GM12801 (cell line): ENCODE measurements at regions not wholly inside any gene's neighbourhood (a gene's known extent, or its start where the extent isn't known, plus 50 kb on each side); places are given as distances from the start of the nearest gene placed in this dataset.

Experiments used
- CTCF ChIP-seq: IDR thresholded peaks from one replicate; pipeline ENCODE4 v1.5.1; 2011; ENCODE audit warnings: control low read depth; ENCODE audit not compliant: insufficient read length; ENCODE audit errors: extremely low read depth

GRCh38 chr14:105850853-105851581 is 324.6 kb downstream of the TMEM121 start:
- no peak for TF ChIP-seq CTCF

- TF ChIP-seq CTCF: no peak
Observed at GRCh38 chr14:105851716-105852377, 325.5 kb downstream of the TMEM121 start.

GRCh38 chr14:105852378-105853088 is 326.1 kb downstream of the TMEM121 start:
- TF ChIP-seq CTCF: no peak

- no peak for TF ChIP-seq CTCF
Observed at GRCh38 chr14:105853089-105853906, 326.9 kb downstream of the TMEM121 start.

GRCh38 chr14:105853907-105854599 is 327.7 kb downstream of the TMEM121 start:
- no peak for TF ChIP-seq CTCF

- no peak for TF ChIP-seq CTCF
Observed at GRCh38 chr14:105854600-105855245, 328.3 kb downstream of the TMEM121 start.
